K562 (cell line): ENCODE measurements at regions not wholly inside any gene's neighbourhood (a gene's known extent, or its start where the extent isn't known, plus 50 kb on each side); places are given as distances from the start of the nearest gene placed in this dataset.

Source experiments
- CCNT2 ChIP-seq: IDR thresholded peaks from 2 replicates; pipeline ENCODE4 v1.6.1; 2011; ENCODE audit warnings: borderline replicate concordance, low read depth, mild to moderate bottlenecking, moderate library complexity, mixed read lengths, low read length; ENCODE audit not compliant: insufficient read length; ENCODE audit errors: extremely low read depth
- DIDO1 ChIP-seq: fragments of 450-650 bp; IDR thresholded peaks from 2 replicates; pipeline ENCODE4 v1.6.1; 2016; ENCODE audit warnings: low read depth, missing biosample characterization, missing genetic modification characterization
- EGR1 ChIP-seq: fragments of 450-650 bp; conservative IDR thresholded peaks from 2 replicates; pipeline ENCODE4 v1.6.1; 2017; ENCODE audit warnings: mild to moderate bottlenecking
- EZH2 ChIP-seq: IDR thresholded peaks from 2 replicates; pipeline ENCODE4 v1.6.1; 2012; ENCODE audit warnings: low read depth, mild to moderate bottlenecking, inconsistent platforms, low read length, borderline replicate concordance
- FOXA1 ChIP-seq: fragments of 450-650 bp; IDR thresholded peaks from 2 replicates; pipeline ENCODE4 v1.6.1; 2016; ENCODE audit warnings: mild to moderate bottlenecking, borderline replicate concordance
- HNRNPH1 ChIP-seq: fragments of 200-400 bp; formaldehyde crosslinking; optimal IDR thresholded peaks from 2 replicates; pipeline ENCODE3; 2017; ENCODE audit warnings: low read depth, mild to moderate bottlenecking, low read length, moderate library complexity
- NCOA6 ChIP-seq: fragments of 450-650 bp; IDR thresholded peaks from 2 replicates; pipeline ENCODE4 v1.6.1; 2017; ENCODE audit warnings: mild to moderate bottlenecking
- XRCC3 ChIP-seq: fragments of 450-650 bp; IDR thresholded peaks from 2 replicates; pipeline ENCODE4 v1.6.1; 2017; ENCODE audit warnings: mild to moderate bottlenecking, moderate library complexity
- ZNF239 ChIP-seq: fragments of 250-450 bp; sonication (Bioruptor Pico); IDR thresholded peaks from 2 replicates; pipeline ENCODE4 v1.4.0; 2020; ENCODE audit warnings: mild to moderate bottlenecking
- TF ChIP-seq, protein P1 (sequence below): fragments of 450-650 bp; formaldehyde crosslinking; IDR thresholded peaks from 2 replicates; pipeline ENCODE4 v1.4.0; 2022; ENCODE audit warnings: missing genetic modification characterization
- TF ChIP-seq, protein P2 (sequence below), 2 experiments: fragments of 450-650 bp; IDR thresholded peaks; 2 replicates each; pipeline ENCODE4 v1.6.1; 2018; ENCODE audit warnings: mild to moderate bottlenecking in 2 of 2, low read depth in 1 of 2; ENCODE audit not compliant: partially characterized antibody in 2 of 2

DNA sequence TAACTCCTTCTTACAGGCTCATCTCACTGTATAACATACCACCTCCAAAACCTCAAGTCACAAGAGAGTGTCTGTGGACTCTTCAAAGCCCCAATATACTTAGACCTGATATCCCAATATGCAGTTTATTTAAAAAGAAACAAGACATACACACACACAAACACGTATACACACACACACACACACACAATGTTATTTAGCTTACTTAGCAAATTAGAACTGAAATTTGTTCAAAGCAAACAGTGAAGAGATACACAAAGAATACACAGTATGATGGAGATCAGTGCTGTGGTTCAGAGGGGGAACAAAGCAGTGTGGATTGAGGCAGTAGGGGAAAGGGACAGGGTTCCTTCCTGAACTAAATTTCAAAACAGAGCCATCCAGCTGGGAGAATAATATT lies 807.2 kb downstream of the IPMK start:
- TF ChIP-seq HNRNPH1 (no peak), EGR1 (no peak), ZNF239 (no peak), CCNT2 (no peak), XRCC3 (no peak), DIDO1 (tag) (no peak), EZH2 (no peak), FOXA1 (no peak), NCOA6 (no peak)
- TF ChIP-seq, protein P1, sequence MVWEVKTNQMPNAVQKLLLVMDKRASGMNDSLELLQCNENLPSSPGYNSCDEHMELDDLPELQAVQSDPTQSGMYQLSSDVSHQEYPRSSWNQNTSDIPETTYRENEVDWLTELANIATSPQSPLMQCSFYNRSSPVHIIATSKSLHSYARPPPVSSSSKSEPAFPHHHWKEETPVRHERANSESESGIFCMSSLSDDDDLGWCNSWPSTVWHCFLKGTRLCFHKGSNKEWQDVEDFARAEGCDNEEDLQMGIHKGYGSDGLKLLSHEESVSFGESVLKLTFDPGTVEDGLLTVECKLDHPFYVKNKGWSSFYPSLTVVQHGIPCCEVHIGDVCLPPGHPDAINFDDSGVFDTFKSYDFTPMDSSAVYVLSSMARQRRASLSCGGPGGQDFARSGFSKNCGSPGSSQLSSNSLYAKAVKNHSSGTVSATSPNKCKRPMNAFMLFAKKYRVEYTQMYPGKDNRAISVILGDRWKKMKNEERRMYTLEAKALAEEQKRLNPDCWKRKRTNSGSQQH (CRISPR knock-in tag) = no peak
- TF ChIP-seq, protein P2, sequence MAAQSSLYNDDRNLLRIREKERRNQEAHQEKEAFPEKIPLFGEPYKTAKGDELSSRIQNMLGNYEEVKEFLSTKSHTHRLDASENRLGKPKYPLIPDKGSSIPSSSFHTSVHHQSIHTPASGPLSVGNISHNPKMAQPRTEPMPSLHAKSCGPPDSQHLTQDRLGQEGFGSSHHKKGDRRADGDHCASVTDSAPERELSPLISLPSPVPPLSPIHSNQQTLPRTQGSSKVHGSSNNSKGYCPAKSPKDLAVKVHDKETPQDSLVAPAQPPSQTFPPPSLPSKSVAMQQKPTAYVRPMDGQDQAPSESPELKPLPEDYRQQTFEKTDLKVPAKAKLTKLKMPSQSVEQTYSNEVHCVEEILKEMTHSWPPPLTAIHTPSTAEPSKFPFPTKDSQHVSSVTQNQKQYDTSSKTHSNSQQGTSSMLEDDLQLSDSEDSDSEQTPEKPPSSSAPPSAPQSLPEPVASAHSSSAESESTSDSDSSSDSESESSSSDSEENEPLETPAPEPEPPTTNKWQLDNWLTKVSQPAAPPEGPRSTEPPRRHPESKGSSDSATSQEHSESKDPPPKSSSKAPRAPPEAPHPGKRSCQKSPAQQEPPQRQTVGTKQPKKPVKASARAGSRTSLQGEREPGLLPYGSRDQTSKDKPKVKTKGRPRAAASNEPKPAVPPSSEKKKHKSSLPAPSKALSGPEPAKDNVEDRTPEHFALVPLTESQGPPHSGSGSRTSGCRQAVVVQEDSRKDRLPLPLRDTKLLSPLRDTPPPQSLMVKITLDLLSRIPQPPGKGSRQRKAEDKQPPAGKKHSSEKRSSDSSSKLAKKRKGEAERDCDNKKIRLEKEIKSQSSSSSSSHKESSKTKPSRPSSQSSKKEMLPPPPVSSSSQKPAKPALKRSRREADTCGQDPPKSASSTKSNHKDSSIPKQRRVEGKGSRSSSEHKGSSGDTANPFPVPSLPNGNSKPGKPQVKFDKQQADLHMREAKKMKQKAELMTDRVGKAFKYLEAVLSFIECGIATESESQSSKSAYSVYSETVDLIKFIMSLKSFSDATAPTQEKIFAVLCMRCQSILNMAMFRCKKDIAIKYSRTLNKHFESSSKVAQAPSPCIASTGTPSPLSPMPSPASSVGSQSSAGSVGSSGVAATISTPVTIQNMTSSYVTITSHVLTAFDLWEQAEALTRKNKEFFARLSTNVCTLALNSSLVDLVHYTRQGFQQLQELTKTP (IDR thresholded peaks at IDR 0.05; ENCODE audit: low read depth in 1 of 2, partially characterized antibody in 2 of 2) = no peak
